ENCODE measurements at regions not wholly inside any gene's neighbourhood (a gene's known extent, or its start where the extent isn't known, plus 50 kb on each side); places are given as distances from the start of the nearest gene placed in this dataset.

GRCh38 chr3:116643001-116643400, 66.6 kb upstream of the TUSC7 start:
- TF ChIP-seq CTCF (conservative IDR thresholded peaks at IDR 0.05 in 1 of 2, IDR thresholded peaks at IDR 0.05 in 1 of 2; ENCODE audit: extremely low read depth in 1 of 2, insufficient read depth in 1 of 2, low read depth in 1 of 2, low read length in 2 of 2) (no peak), EZH2 (IDR thresholded peaks at IDR 0.05; ENCODE audit: borderline replicate concordance, low read length) (no peak)

All from mammary epithelial cell (primary cell).